SKM-1 treated with dmso at 0.1 percent for 144 hours (cell line): ENCODE measurements at regions not wholly inside any gene's neighbourhood (a gene's known extent, or its start where the extent isn't known, plus 50 kb on each side); places are given as distances from the start of the nearest gene placed in this dataset.
"Not testable (repeated sequence)": the region's sequence is repeated elsewhere in the genome, so short reads cannot be mapped to it uniquely, and the experiment has no call there.

Source experiments
- DNase-seq: peaks from one replicate; lab custom pipeline; 2025; ENCODE audit not compliant: unreplicated experiment; lab: John Stamatoyannopoulos, UW

- DNase-seq = no peak
Observed at GRCh38 chr18:4797002-4797685, 342.0 kb upstream of the DLGAP1 start.

GRCh38 chr18:4789506-4789905 is 334.4 kb upstream of the DLGAP1 start:
- DNase-seq = no peak

GRCh38 chr18:4781873-4782272 is 326.8 kb upstream of the DLGAP1 start:
- no peak for DNase-seq

GRCh38 chr18:4765401-4765800 is 310.3 kb upstream of the DLGAP1 start:
- DNase-seq = no peak

- DNase-seq = no peak
Observed at GRCh38 chr18:4762330-4762729, 307.2 kb upstream of the DLGAP1 start.

- DNase-seq = no peak
Observed at GRCh38 chr18:4758980-4759379, 303.9 kb upstream of the DLGAP1 start.

- no peak for DNase-seq
Observed at GRCh38 chr18:4755848-4756247, 300.7 kb upstream of the DLGAP1 start.

- not testable (repeated sequence) for DNase-seq
Observed at GRCh38 chr18:4753151-4753550, 298.0 kb upstream of the DLGAP1 start.

GRCh38 chr18:4751523-4751922 is 296.4 kb upstream of the DLGAP1 start:
- no peak for DNase-seq

GRCh38 chr18:4750393-4751346 is 295.6 kb upstream of the DLGAP1 start:
- DNase-seq = no peak

- no peak for DNase-seq
Observed at GRCh38 chr18:4748975-4749374, 293.9 kb upstream of the DLGAP1 start.

- DNase-seq = no peak
Observed at GRCh38 chr18:4734903-4735302, 279.8 kb upstream of the DLGAP1 start.

GRCh38 chr18:4734021-4734420 is 278.9 kb upstream of the DLGAP1 start:
- DNase-seq = no peak

- DNase-seq = no peak
Observed at GRCh38 chr18:4721545-4721944, 266.4 kb upstream of the DLGAP1 start.

GRCh38 chr18:4720518-4720917 is 265.4 kb upstream of the DLGAP1 start:
- DNase-seq = no peak

- no peak for DNase-seq
Observed at GRCh38 chr18:4705894-4706293, 250.8 kb upstream of the DLGAP1 start.

GRCh38 chr18:4704781-4705180 is 249.7 kb upstream of the DLGAP1 start:
- DNase-seq = no peak

GRCh38 chr18:4691836-4692235 is 236.7 kb upstream of the DLGAP1 start:
- DNase-seq = no peak

GRCh38 chr18:4678685-4679084 is 223.6 kb upstream of the DLGAP1 start:
- DNase-seq = not testable (repeated sequence)

GRCh38 chr18:4677006-4677405 is 221.9 kb upstream of the DLGAP1 start:
- DNase-seq = no peak

GRCh38 chr18:4672162-4672561 is 217.1 kb upstream of the DLGAP1 start:
- DNase-seq = no peak

- peak; percentile 55 for DNase-seq
Observed at GRCh38 chr18:4658804-4659203, 203.7 kb upstream of the DLGAP1 start.
